Skin epidermis (tissue), 12 donors: ENCODE measurements at regions not wholly inside any gene's neighbourhood (a gene's known extent, or its start where the extent isn't known, plus 50 kb on each side); places are given as distances from the start of the nearest gene placed in this dataset.

Source experiments
- H3K27ac ChIP-seq, 21 experiments: fragments of 200-600 bp; sonication (generic) in 11 of 21; one replicate each; pipeline ENCODE4 v1.5.0; 2020; ENCODE audit warnings: mild to moderate bottlenecking in 3 of 21, inconsistent platforms in 2 of 21, moderate library complexity in 2 of 21
- H3K4me3 ChIP-seq, 7 experiments: fragments of 200-600 bp; sonication (generic) in 2 of 7; one replicate each; pipeline ENCODE4 v1.5.0; 2020; ENCODE audit warnings: inconsistent platforms in 2 of 7, mild to moderate bottlenecking in 2 of 7, moderate library complexity in 1 of 7

DNA sequence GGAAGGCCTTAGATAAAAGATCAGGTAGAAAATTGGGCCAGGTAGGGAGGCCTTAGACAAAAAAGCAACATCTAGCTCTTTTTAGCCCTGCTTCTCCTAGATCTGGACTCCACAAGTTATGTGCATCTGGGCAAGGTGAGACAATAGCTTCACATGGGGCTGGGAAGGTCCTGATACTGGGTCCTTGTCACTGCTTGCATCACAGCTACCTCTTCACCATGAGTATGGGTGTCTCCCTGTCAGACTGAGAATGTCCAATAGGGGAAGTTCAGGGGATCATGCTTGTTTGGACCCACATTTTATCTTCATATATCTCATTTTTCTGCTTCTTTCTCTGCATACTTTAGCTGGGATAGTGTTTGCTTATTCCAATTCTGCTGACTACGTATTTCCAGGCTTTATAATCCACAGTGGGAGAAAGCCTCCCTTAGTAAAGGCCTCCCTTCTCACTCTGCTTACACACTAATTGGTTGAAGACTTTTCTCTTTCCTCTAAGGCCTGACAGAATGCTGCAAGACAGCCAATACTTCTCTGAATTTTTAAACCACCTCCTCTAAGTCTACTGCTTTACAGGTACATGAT, 189.6 kb downstream of the CYRIA start:
- peak overlapping the region in 3 of 21 experiments; percentile 31 to 62 (median 42) for H3K27ac ChIP-seq

DNA sequence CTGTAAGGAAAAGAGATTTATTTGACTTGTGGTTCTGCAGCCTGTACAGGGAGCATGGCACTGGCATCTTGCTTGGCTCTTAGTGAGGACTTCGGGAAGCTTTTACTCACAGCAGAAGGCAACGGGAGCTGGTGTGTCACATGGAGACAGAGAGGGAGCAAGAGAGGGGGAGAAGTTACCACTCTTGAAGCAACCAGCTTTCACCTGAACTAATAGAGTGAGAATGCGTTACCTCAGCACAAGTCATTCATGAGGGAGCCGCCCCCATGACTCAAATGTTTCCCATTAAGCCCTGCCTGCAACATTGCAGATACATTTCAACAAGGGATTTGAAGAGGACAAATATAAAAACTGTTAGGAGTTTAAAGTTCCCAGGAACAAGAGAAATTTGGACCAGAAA, 190.0 kb downstream of the CYRIA start:
- peak overlapping the region in 2 of 21 experiments; percentile 25 to 31 for H3K27ac ChIP-seq
- no peak overlapping the region for H3K4me3 ChIP-seq

More for the DNA sequence above, 189.6 kb downstream of the CYRIA start:
- no peak overlapping the region for H3K4me3 ChIP-seq

DNA sequence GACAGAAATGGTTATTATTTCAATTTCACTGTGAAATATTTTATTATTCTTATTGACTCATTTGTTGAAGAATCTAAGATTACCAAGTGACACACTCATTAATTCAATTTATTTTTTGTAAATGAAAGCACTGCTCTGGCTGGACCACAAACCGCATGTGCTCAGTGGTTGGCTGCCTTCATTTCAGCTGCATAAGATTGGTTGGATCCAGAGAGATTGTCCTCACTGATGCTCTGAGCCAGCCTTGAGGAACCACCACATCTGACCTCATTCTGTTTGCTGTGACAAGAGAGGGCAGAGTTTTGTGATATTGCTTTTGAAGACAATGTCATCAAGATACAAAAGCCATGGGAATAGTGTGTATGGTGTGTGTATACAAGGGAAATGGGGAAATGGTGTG, 192.1 kb downstream of the CYRIA start:
- Histone ChIP-seq H3K4me3 (no peak overlapping the region), H3K27ac (no peak overlapping the region)

DNA sequence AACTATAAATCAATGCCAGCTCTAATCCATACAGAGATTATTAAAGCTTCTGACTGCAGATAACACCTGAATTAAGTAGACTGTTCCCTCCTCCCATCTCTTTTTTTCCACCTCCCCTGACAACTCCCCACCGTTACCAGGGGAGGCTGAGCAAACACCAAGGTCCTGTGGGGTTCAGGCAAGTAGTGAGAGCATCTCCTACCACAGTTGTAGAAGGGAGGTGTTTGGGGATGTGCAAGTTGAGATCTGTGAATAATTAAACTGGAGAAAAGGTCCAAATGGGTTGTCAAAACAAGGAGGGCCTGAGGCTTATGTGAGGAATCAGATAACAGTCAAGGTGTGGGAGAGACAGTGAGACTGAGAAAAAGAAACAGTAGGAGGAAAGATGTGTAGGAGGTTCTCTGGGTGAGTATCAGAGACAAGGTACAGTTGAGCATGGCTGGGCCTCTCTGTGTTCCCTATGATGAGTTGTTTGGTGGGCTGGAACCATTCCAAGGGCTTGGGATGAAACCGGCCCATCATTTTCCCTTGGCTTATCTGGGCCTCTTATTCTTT, 194.6 kb downstream of the CYRIA start:
- Histone ChIP-seq H3K4me3 (no peak overlapping the region), H3K27ac (peak overlapping the region in 1 of 21 experiments; percentile 63)

DNA sequence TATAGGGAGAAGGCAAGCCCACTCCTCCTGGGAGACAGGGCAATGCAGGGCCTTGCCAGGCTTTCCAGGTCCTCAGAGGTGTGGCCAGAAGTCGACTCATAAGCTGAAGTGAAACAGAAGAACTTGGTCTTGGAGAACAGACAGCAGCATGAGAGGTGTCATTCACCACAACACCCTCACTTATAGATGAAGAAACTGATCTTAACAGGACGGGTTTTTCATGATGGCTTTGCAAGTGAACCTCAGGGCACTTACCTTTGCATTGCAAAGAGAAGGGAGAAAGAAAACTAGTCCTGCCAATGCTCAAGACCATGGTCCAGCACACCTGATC, 198.8 kb downstream of the CYRIA start:
- Histone ChIP-seq H3K27ac (peak overlapping the region in 1 of 21 experiments; percentile 19), H3K4me3 (no peak overlapping the region)

DNA sequence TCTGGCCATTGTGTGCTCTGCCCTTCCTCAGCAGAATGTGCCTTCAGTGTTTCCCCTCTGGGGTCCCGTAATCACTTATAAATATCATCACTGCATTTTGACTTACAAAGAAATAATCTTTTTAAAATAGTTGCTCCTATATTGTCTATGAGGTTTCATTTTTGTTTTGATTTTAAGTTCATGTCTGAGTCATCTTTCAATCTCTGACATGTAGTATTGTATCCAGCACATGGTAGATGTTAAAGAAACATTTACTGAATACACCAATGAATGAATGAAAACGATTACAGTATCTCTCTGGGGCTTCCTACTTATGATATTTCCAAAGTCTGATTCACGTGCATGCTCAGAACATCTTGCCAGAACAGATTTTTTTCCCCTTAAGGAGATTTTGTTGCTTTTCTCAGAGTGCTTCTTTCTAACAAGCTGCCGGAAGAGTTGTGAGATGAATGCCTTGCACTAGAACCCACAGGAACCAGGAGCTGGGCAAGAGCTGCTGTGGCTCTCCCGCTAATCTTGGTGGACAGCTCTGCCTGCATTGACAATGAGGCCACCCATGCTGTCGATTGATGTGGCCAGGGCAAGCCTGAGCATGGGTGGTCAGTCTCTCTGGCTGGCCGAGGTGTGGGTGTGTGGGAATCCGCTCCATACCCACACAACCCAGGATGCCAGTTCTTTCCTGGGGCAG, 199.4 kb downstream of the CYRIA start:
- H3K27ac ChIP-seq: peak overlapping the region in 1 of 21 experiments; percentile 19
- H3K4me3 ChIP-seq: no peak overlapping the region

DNA sequence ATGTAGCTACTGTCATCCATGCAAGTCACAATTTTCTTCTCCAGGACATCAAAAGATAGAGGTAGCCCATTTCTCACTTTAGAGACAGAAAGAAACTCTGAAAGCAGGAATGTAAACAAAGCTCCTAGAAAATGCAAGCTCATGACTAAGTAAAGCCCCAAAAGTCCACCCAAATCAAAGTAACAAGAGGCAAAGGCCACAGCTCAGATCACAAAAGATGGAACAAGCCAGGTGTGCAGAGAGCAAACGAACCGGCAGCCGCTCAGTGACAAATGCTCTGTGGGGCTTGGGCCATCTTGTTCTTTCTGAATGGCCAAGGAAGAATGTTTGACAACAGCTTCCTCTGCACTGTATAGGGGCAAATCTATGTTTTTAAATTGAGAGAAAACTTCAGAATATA, 201.0 kb downstream of the CYRIA start:
- Histone ChIP-seq H3K27ac (no peak overlapping the region), H3K4me3 (no peak overlapping the region)

DNA sequence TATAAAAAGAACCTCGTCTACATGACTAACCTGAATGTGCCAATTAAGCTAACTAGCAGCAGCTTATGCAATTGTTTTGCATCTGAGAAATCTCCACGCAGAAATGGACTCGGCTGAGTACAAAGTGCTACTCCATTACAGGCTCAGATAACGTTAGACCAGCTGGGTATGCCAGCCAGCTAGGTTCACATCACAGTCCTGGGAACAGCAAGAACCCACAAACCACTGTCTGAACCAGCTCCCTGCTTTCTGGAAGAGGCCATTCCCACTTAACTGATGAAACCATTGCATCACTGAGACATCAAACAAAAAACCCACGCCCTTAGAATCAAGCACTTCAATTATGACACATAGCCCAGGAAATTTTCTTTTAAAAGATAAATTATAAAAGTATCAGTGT, 202.7 kb downstream of the CYRIA start:
- Histone ChIP-seq H3K27ac (no peak overlapping the region), H3K4me3 (no peak overlapping the region)

DNA sequence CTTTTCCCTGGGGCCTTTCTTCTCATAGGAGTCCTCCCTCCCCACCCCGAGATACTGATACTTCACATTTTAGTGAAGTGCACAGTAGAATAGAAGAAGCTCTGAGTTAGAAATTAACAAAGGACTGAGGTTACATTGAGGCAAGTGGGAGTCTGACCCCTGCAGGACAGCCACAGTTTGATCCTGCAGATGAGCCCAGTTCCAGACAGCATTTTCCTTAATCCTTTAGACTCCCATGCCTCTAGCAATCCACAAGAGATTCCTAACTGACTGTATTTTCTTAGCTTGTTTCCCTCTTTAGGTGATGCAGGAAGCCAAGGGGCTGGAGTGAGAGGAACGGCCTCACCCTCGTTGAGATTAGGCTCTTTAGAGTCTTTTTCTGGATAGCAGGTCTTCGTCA, 204.0 kb downstream of the CYRIA start:
- H3K27ac ChIP-seq: no peak overlapping the region

DNA sequence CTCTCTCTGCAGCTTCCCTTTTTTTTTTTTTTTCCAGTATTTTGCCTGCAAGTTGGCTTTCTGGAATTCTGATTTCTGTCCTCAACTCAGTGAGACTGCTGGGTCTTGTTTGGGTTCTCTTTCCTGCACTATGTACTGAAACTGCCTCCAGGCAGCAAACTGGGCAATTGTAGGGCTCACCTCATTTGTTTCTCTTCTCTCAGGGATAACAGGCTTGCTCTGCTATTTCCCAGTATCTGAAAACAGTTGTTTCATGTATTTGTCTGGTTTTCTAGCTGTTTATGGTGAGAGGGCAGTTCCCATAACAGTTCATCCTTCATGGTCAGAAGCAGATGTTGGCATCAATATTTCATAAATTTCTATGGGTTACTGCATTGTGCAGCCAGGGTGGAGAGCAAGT, 206.0 kb downstream of the CYRIA start:
- H3K27ac ChIP-seq: no peak overlapping the region
- H3K4me3 ChIP-seq: no peak overlapping the region

More for the DNA sequence above, 204.0 kb downstream of the CYRIA start:
- H3K4me3 ChIP-seq: no peak overlapping the region

DNA sequence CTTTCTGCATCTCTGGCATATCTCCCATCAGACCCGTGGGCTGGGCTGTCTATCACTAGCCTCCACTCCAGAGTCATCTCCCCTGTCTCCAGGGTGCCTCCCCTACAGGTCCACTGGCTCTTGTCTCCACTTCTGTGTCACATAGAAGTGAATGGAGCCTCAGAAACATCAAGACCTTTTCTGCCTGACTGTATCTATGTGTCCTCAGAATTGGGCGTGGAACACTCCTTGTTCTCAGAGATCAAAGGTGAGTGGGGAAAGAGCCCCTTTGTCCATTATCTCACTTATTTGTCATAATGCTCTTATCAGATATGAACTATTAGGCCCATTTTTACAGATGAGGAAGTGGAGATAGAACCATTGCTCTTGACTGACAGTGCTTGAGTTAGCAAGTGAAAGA, 211.0 kb downstream of the CYRIA start:
- Histone ChIP-seq H3K4me3 (no peak overlapping the region), H3K27ac (no peak overlapping the region)

DNA sequence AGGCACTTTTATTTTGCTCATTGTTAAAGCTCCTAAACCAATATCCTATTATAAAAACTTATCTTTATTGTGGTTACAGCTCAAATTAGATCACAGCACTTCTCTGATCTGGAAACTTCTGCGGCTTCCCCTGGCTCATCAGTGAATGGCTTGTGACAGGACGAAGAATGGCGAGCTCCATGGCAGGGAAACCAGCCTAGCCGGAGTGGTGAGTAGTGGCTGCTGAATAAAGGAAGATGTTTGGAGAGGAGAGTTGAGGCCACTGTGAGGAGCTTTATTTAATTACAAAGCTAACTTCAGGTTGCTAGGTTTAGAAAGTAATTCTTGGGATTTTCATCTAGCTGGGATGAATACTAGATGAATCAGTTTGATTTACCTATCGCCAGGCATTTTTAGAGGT, 213.5 kb downstream of the CYRIA start:
- Histone ChIP-seq H3K4me3 (no peak overlapping the region), H3K27ac (no peak overlapping the region)

DNA sequence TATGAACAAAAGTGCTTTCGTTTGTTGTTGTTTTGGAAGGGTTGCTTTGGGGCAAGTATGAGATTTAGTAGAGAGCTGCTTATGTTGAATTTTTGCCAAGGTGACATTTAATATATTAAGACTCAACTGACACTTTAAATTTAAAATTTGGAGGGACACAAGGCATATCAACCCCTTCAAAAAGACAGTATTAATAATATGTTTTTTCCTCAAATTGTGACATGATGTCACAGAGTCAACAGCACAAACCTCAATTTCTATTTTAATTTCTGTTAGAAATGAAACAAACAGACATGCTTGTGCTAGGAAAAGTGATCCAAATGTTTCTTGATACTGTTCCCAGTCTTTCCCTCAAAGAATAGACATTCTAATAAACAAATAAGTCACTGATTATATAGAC, 218.9 kb downstream of the CYRIA start:
- H3K4me3 ChIP-seq: no peak overlapping the region
- H3K27ac ChIP-seq: no peak overlapping the region

DNA sequence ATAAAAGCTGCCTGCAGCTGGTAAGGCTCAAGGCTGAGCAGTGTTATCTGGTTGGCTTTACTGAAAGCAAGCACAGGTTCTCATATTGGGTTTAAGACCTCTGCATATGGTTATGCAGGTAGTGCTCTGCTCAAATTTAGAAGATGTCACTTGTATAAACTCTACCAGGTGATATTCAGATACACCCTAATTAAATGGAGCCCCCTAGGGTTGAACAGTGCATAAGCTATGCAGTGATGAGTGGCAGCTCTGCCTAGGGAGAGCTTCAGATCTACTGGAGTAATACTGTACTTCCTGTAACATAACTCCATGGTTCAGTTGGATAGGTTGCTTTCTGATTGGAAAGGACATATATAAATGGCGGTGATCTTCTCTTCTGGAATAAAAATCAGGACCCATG, 222.7 kb downstream of the CYRIA start:
- Histone ChIP-seq H3K4me3 (no peak overlapping the region), H3K27ac (no peak overlapping the region)

DNA sequence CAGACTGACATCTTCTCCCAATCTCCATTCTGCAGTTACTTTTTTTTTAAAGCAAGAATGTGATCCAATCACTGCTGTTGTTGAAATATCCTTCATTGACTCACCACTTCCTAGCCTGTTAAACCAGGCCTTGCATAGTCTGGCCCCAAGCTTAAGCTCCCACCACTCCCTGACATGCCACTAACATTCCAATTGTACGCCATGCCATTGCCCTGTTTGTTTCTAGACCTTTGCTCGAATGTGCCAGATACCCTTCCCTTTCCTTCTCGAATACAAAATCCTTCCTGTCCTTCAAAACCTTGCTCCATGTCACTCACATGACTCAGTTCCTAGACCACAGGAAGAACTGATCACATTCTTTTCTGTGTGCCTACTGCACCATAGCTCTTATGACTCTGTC, 224.2 kb downstream of the CYRIA start:
- H3K27ac ChIP-seq: no peak overlapping the region
- H3K4me3 ChIP-seq: no peak overlapping the region

DNA sequence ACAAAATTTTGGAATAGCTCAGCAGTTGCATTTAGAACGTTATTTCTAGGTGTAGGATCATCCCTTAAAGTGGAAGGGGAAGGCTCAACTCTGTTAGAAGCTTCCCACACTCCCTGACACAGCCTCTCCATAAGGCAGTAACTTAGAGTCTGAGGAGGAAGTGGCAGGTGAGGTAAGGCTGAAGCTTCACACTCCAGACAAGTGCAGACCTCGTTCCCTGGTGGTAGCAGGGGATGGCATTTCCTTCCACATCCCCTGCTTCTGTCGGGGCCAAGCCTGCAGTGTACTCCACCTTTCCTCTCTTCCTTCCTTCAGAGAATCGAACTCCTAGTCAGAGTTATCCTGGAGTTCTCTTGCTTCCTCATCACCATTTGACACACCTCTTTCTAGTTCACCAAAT, 224.7 kb downstream of the CYRIA start:
- Histone ChIP-seq H3K27ac (no peak overlapping the region), H3K4me3 (no peak overlapping the region)

DNA sequence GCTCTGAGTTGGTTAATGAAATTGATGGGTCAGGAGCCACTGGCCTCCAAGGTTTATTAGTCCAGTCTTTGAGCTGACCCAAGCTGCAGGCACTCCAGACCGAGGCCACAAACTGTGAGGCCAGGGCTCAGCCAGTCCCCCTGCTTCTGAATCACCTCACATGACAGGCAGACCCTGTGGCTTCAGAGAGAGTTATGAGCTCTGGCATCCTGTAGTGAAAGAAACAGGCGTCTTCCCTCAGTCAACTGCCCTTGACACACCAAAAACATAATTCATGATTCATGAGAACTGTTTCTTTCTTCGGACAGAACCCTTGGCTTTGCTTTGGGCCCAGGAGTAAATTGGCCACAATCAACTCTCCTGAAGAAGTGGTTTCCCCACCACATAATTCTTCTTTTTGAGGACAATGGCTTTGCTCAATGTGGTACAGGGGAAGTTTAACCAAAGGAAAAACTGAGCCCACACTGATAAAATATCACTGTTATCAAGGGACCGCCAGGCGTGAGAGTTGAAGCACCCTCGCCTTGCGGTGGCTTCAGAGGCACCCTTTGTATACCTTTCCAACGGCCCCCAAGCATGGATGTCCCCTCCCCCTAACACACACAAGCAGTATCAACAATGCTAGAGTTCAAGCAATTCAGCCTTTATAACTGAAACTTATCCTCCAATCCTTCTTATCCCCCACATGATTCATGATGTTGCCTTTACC, 226.9 kb downstream of the CYRIA start:
- Histone ChIP-seq H3K4me3 (no peak overlapping the region), H3K27ac (no peak overlapping the region)

DNA sequence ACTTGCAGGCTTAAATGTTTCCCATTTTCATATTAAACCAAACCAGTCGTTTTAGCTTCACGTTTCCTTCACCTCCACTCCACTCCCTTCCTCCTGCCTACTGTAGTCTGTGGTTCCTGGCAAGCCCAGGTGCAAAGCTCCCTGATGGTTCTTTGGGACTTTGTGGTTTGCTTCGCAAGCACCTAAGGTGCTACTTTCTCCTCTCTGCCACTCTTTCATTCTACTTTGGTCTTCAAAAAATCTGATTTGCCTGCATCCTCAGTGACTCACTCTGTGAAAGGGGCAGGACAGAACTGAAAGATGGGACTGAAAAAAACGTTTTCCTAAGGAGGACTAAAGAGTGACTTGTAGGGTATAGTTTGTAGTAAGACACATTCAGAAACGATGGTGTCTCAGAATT, 228.4 kb downstream of the CYRIA start:
- H3K4me3 ChIP-seq: no peak overlapping the region
- H3K27ac ChIP-seq: no peak overlapping the region

DNA sequence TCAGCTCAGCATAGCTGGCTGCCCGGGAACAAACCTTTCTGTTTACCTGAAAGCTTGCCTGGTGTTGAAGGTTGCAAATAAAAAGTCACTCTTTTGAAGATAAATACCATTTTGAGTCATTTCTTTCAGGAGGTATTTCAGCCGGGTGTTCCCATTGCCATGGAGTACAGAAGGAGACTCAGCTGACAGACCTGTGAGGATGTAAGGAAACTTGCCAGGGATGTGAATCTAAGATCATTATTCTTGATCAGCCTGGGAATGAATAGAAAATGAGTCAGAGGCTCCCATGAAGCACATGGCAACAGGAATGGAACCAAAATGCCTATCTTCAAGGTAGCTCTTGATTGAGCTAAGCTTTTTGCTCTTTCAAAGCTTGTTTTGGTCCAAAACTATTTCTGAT, 231.2 kb downstream of the CYRIA start:
- no peak overlapping the region for H3K27ac ChIP-seq
- no peak overlapping the region for H3K4me3 ChIP-seq

DNA sequence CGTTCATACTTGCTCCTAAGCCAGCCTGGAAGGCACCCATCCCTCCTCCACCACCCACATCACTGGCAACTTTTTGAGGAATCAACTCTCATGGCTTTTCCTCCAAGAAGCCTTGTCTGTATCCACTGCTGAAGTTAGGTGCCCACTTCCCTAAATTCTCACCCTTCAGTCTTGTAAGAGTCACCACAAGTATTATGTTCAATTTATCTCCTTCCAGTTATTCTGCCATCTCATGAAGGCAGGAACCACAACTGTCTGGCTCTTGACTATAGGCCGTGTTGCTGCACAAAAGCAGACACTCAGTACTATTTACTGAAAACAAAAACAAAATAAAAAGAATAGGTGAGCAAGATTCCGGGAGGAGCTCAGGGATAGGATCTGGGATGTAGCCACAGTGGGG, 234.8 kb downstream of the CYRIA start:
- Histone ChIP-seq H3K4me3 (no peak overlapping the region), H3K27ac (peak overlapping the region in 1 of 21 experiments; percentile 57)
